CD1c-positive myeloid dendritic cell (primary cell): ENCODE measurements at regions not wholly inside any gene's neighbourhood (a gene's known extent, or its start where the extent isn't known, plus 50 kb on each side); places are given as distances from the start of the nearest gene placed in this dataset.

Experiments
- DNase-seq: peaks from one replicate; pipeline ENCODE4 v3.0.0-alpha.2; 2016; ENCODE audit errors: extremely low spot score

GRCh38 chr9:71183251-71183650, 61.8 kb upstream of the TRPM3 start:
- DNase-seq = no peak

DNA sequence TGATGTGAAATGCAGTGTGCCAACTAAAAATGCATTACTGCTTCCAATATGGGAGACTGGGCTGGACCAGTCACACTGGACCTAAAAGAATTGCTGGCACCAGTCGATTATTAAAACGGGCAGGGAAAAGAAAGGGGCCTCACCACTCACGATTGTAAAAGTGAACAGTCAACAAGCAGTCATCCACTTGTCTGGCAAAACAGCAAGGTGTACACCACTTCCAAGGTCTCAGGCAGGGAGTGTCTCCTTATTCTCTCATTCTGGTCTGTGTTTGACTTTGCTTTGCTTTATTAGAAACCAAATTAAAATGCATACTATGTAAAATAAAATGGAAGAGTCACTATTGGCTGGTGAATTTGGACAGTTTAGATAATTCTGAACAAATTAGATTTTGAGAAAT, 57.8 kb upstream of the TRPM3 start:
- DNase-seq = no peak

DNA sequence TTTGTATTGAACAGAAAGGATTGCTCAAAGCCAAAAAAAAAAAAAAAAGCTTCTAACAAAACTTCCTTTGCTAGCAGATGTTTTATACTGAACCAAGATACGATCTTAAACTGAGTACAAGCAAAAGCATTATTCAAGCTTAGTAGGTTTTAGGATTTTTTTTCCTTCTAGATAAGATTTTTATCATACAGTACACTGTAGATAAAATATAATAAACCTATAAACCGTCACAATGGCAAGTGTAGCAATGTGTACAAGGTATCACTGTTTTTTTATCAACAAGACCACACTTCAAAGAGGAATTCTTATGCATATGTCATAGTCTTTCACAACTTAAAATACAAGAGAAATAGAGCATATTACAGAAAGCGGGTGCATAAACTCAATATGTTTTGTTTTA, 56.5 kb upstream of the TRPM3 start:
- no peak for DNase-seq

DNA sequence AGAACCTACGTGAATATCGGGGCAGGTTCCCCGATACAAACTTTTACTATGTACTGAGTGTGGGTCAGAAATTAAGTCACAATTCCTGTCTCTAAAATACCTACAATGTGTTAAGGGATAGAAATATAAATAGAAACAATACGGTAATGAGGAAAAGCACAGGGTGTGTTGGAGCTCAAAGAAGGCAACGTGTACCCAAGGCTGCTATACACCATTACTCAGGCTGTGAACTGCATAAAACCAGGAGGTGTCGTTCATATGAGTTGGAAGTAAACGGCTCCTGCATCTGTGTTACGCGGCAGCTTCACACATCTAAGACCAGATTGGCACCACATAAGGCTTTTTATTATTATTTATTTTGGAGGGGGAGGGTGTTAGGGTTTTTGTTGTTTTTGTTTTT, 50.1 kb upstream of the TRPM3 start:
- no peak for DNase-seq
